T-helper 2 cell (primary cell): ENCODE measurements at regions not wholly inside any gene's neighbourhood (a gene's known extent, or its start where the extent isn't known, plus 50 kb on each side); places are given as distances from the start of the nearest gene placed in this dataset.
"Not testable (repeated sequence)": the region's sequence is repeated elsewhere in the genome, so short reads cannot be mapped to it uniquely, and the experiment has no call there.

Experiments used
- DNase-seq, 5 experiments: peaks; one replicate each; pipeline versions ENCODE4 v3.0.0 to v3.0.0-alpha.2; 2012 to 2022

DNA sequence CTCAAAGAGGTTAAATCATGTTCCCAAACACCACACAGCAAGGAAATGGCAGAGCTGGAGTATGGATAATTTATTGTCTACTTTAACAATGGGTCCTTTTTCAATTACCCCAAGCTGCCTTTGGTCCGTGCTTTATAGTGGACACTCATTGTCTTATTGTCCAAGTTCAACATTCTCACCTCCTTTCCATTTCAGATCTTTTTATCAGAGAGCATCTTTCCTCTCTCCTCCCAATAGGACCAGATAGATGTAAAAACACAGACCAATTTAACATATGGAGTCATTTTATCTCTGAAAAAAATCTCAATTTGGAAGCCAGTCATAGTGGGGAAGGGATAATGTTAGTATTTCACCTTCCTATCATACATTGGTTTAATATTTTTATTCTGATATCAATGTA lies 83.5 kb upstream of the WAC start:
- DNase-seq = no peak

DNA sequence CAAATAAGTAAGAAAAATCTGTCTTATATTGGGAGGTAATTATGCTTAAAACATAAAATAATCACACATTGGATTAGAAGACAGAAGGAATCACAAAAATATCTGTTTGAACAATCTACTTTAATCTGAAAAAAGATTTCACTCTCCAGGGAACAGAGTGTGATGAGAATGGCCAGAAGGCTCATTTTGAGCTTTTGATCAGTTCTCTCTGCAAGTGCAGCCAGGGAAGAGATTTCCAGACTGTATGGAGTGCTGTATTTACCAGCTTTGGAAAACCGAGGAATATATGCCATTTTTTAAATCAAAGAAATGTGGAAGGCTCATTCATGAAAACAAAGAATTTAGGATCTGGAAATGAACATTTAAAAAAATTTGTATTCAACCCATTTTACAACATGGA lies 83.0 kb upstream of the WAC start:
- no peak for DNase-seq

DNA sequence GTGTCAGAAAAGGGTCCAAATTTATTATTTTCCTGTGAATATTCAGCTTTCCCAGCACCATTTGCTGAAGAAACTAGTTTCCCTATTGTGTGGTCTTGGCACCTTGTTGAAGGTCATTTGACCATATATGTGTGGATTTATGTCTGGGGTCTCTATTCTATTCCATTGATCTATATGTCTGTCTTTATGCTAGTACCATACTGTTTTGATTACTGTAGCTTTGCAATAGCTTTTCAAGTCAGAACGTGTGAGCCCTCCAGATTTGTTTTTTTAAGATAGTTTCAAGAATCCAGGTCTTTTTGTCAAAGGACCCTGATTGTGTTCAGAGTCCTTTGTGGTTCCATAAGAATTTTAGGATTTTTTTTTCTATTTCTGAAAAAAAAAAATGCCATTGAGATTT lies 79.0 kb upstream of the WAC start:
- no peak for DNase-seq

DNA sequence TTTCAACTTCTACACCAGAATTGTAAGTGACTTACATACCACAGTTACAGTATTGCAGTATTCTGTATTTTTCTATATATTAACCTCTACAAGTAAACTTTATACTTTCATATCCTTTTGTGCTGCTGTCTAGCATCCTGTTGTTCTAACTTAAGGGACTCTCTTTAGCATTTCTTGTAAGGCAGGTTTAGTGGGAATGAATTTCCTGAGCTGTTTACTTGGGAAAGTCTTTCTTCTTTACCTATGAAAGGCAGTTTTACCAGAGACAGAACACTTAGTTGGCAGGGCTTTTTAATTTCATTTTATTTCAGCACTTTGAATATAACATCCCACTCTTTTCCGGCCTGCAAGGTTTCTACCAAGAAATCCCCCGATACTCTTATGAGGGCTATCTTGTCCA lies 75.8 kb upstream of the WAC start:
- no peak for DNase-seq

DNA sequence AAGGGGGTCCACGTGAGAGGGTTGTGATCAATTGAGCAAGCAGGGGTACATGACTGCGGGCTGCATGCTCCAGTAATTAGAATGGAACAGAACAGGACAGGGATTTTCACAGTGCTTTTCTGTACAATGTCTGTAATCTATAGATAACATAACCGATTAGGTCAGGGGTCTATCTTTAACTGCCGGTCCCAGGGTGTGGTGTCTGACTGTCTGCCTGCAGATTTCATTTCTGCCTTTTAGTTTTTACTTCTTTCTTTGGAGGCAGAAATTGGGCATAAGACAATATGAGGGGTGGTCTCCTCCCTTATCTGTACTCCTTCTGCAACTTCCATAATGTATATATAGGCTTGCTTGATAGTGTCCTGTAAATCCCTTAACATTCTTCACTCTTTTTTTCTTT lies 75.0 kb upstream of the WAC start:
- DNase-seq = not testable (repeated sequence)

DNA sequence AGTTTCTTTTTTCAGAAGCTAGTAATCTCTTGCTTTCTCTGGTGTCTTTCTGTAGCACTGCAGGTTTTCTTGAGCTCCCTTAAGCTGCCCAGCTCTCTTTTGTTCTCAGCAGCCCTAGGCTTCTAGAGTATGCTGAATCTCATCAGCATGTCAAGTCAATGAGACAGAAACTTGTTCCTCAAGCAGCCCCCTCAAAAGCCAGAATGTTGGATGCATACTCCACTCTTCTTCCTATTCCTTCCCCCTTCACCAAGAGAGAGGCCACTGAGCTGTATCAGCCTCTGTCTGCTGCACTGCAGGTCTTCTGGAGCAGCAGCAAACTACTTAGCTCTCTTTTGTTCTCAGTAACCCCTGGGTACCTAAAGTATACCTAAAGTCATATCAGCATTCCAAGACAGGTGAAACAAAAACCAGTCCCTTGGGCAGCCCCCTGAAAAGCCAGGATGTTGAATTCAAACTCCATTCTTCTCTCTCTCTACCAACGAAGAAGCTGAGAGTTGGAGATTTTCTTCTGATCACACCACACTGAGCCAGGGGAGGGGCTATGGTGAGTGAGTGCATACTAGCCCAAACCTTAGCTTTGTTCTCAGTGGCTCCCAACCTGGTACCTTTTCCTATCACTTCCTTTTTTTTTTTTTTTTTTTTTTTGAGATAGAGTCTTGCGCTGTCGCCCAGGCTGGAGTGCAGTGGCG lies 73.3 kb upstream of the WAC start:
- DNase-seq = no peak

DNA sequence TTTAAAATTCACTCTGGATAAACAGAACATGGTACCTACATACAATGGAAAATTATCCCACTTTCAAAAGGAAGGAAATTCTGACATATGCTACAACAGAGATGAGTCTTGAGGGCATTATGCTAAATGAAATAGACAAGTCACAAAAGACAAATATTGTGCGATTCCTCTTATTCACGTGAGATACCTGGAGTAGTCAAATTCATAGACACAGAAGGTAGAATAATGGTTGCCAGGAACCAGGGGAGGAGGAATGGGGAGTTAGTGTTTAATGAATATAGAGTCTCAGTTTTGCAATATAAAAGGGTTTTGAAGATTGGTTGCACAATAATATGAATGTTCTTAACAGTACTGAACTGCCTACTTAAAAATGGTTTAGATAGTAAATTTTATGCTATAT lies 69.8 kb upstream of the WAC start:
- no peak for DNase-seq

DNA sequence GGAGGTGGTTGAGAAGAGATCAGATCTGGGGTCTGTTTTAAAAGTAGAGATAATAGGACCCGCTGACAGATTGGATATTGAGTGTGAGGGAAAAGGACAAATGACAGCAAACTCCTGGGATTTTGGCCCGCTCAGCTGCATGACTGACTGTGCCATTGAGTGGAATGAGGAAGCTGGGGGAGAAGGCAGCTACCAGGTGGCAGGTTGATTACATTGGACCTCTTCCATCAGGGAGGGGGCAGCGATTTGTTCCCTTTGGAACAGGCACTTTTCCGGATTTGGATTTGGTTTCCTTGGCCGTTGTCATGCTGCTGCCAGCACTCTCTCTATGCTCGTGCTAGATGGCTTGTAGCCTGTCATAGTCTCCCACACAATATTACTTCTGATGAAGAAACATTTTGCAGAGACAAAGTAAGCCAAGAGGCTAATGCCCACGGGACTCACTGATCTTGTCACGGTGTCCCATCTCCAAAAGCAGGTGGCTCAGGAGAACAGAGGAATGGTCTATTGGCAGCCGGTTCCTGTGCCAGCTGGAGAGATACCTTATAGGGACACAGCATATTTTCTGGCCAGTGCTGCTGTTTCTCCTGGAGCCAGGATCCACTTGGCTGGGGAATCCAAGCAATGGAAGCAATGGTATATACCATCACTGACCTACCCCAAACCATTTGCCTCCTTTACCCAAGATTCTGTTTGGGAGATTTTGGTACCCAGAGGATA lies 69.1 kb upstream of the WAC start:
- no peak for DNase-seq

DNA sequence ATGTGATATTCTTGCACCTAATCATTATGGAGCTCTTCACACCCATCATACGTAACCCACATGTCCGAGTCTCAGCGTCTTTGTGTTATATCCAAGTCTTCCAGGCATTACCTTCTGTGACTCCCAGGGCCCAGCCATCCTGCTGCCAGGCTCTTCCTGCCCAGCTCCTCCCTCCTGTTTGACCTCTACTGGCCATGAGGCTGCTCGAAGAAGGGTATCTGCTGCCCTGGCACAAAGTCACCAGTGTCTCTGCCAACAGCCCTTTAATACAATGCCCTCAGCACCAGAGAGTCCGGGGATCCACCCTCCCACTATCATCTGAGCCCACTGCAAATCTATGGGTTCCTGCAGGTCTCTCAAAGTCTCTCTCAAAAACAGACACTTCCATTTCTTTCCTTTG lies 65.3 kb upstream of the WAC start:
- DNase-seq = no peak

DNA sequence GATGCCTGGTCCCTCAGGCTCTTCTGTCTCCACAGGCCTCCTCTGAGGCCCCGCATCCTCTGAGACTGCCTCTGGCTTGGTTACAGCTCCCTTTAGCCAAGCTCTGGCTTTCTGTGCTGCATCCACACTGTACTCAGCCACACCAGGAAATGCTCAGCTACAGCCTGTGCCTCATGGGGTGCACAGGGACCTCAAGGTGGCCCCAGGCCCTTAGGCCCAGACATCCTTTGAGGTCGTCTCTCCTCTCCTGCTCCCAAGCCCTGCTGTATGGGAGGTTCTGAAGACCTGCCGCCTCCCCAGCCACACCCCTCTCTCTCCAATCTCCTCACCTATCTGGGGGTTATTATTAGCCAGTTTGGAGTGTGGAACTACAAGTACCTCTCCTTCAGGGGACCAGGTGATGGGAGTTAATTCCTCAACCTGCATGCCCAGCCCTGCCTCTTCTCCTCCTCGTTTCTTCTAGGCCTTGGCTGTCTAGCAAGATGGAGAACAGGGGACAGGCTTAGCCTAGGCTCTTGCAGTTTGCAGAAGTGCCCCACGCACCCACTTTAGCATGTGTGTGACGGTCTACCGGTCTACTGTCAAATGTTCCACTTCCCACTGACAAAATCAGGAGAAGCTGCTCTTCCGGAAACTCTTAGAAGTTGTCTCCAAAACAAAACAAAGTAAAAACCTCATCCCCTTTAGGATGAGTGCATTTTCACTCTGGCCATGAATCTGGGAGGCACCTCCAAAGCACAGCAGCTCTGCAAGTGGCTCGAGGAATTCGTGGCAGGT lies 64.0 kb upstream of the WAC start:
- no peak for DNase-seq

DNA sequence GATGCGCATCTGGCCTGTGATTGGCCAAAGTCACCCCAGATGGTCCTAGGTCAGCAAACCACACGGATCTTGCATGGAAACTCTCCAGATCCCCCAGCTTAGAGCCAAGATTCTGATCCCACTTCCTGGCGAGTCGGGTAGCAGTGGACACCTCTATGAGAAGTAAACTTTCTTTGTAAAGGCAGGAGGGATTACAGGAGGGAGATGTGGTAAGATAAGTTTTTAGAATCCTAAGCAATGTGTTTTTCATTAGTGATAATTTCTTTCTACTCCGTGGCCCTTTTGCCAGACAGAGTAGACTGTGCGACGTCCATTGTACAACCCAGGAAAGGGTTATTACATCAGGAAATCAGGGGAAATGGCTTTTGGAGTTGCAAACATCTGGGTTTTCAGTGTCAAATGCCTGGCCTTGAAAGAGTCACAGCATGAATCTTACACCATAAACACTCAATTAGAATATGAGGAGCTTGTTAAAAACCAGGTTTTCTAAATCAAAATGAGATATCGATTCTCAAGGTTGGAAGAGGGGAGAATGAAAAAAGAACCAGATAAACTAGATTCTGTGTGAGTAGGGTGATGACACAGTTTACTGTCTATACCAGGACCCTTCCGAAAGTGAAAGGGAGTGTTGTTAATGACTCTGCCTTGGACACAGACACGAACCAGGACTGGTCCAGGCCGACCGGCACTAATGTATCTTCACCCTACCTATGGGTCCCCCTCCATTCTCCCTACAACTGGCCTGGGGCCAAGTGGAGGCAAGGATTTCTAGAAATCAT lies 61.9 kb upstream of the WAC start:
- no peak for DNase-seq

DNA sequence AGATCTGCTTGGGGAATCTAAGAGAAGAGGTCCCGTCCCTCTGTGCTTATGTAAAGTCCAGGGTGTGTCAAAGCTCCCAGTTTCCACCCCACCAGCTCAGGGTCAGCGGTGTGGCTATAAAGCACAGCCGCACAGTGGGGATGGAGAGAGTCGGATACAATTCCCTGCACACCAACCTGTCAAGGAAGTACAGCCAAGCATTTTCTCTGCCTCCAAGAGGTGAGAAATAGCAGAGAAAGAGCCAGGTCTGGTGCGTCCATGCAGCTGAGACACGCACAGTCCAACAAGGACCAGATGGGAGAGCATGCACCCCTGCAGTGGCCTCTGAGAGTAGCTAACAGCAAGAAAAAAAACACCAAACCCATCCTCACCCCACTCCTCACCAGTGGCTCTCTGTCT lies 61.3 kb upstream of the WAC start:
- DNase-seq = no peak

DNA sequence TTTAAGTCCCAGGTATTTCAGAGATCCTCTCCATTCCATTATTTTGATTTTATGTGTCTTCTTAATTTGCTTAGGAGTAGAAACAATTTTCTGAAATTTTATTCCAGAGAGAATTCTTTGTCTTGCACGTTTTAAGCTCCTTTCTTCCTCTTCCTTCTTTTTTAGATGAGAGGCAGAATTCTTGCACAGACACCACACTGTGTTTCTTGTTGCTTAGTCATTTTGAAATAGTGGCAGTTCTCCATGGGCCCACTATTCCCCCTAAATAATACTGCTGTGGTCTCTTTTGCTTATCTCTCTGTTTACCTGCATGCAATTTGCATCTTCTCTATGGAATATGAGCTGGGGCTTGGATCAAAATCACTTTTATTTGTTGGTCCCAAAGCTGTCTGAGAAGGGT lies 54.3 kb upstream of the WAC start:
- DNase-seq = no peak

DNA sequence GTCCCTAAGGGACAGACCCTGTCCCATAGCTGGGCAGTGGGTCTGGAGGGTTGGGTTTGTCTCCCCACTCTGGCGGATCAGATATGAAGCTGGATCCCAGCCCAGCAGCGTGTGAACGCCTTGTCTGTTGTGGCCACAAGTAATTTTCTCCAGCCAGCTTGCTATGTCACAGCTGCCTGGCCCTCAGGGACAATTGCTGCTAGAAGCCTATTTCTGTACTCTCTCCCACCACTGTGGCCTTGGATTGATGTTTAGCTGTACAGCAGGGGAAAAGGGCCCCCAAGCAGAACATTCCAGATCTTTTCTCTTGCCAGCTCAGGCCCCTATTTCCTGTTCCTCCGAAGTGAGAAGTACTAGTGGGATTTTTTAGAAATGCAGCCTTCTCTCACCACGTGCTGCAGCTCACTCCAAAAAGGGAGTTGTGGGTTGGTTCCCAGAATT lies 53.5 kb upstream of the WAC start:
- DNase-seq = no peak

DNA sequence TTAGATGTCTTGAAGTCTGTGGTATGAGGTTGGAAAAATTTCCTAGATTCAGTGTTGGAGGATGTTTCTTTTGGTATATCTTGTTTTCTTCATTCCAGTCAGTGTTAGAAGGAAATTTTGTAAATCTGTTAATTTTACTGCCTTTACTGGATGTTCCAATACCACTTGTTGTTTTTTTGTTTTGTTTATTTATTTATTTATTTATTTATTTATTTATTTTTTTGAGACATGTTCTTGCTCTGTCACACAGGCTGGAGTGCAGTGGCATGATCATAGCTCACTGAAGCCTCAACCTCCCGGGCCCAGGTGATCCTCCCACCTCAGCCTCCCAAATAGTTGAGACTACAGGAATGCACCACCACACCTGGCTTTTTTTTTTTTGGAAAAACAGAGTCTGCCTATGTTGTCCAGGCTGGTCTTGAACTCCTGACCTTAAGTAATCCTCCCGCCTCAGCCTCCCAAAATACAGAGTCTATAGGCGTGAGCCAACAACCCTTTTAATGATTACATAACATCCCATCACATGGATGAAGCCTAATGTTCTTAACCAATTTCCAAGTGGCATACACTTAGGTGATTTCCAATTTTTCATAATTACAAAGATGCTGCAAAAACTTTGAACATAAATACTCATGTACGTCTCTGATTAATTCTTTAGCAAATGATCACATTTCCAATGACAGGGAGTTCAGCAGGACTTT lies 52.8 kb upstream of the WAC start:
- no peak for DNase-seq

DNA sequence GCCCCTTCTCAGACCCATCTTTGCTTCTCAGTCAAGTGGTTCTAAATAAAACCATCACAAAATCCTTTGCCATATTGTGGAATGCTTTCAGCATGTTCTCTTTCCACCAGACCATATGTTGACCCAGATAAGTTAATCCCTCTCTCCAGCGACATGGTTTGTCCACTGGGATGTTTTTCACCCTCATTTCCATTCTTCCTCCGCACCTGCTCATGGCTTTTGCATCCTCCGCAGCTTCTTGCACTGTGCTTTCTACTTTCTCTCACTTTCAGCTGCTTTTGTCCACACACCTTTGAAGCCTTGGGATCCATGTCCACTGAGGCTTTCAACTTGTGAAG lies 52.3 kb upstream of the WAC start:
- no peak for DNase-seq

DNA sequence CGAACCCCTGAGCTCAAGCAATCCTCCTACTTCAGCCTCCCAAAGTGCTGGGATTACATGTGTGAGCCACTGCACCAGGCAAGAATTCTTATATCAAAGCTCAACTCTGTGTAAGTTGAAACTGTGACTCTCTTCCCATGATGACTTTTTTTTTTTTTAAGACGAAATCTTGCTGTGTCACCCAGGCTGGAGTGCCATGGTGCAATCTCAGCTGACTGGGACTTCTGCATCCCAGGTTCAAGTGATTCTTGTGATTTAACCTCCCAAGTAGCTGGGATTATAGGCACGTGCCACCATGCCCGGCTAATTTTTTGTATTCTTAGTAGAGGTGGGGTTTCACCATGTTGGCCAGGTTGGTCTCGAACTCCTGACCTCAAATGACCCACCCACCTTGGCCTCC lies 51.6 kb upstream of the WAC start:
- DNase-seq = not testable (repeated sequence)

DNA sequence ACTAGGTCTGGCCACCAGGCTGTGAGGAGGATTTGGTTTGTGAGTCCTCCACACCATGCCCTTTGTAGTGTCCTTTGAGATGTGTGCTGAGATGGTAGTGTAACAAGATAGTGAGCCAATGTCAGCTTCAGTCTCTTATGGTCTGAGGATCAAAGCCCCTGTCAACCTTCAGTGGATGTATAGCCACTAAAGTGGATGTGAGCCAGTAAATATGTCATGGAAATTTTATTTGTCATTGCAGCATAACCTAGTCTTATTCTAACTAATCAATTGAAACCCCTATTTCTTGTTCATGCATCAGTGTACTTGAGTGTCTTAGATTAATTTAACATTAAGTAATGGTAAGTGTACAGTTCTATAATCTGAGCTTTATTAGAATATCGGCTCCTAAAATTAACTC lies 51.0 kb upstream of the WAC start:
- no peak for DNase-seq
